Memory B cell (primary cell): ENCODE measurements at regions not wholly inside any gene's neighbourhood (a gene's known extent, or its start where the extent isn't known, plus 50 kb on each side); places are given as distances from the start of the nearest gene placed in this dataset.
A peak's percentile ranks its signal among the peaks of the same experiment; 100 is the strongest.
"Not testable (repeated sequence)": the region's sequence is repeated elsewhere in the genome, so short reads cannot be mapped to it uniquely, and the experiment has no call there.

ENCODE experiments used
- ATAC-seq: fragments of 150-1000 bp; cut with Tn5 transposase; 2 replicates; pipeline ENCODE4 v1.10.0; 2021; ENCODE audit warnings: low read depth, mild to moderate bottlenecking, moderate library complexity
- DNase-seq, 2 donors: peaks; one replicate each; pipeline ENCODE4 v3.0.0; 2022; ENCODE audit warnings: low spot score in 2 of 2
- H3K27ac Mint-ChIP-seq: one replicate; pipeline ENCODE4 v1.8.0; 2022; ENCODE audit warnings: mild to moderate bottlenecking, moderate library complexity, mixed read lengths
- H3K27me3 Mint-ChIP-seq: one replicate; pipeline ENCODE4 v1.8.0; 2022; ENCODE audit warnings: mixed read lengths
- H3K36me3 Mint-ChIP-seq: one replicate; pipeline ENCODE4 v1.8.0; 2022; ENCODE audit warnings: mild to moderate bottlenecking, mixed read lengths
- H3K4me1 Mint-ChIP-seq: one replicate; pipeline ENCODE4 v1.8.0; 2022; ENCODE audit warnings: mixed read lengths
- H3K4me3 Mint-ChIP-seq: one replicate; pipeline ENCODE4 v1.8.0; 2022; ENCODE audit warnings: mild to moderate bottlenecking, moderate library complexity, mixed read lengths
- H3K9me3 Mint-ChIP-seq: one replicate; pipeline ENCODE4 v1.8.0; 2022; ENCODE audit warnings: mixed read lengths

DNA sequence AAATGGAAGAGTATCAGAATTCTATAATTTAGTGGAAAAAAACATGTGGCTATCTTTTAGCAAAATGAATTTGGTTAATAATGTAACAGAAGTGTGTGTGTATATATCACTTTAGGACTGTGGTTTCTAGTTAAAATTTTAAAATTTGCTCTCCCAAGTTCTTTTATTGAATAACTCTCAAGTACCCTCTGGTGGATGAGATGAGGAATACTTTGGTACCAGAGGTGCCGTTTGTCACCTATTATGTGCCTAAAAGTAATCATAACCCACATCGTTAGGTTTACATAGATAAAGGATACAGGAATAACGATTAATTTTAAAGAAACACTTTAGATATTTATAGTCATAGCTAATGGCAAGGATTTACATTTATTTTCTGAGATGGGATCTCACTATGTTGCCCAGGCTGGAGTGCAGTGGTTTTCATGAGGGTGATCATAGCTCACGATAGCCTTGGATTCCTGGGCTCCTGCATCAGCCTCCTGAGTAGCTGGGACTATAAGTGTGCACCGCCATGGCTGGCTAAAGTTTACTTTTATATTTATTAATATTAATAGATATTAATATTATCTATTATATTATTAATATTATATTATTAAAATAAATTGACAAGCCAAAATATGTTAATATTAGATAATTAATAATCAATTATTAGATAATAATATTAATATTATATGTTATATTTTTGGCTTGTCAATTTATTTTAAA, 66.7 kb upstream of the CAPRIN1 start:
- Mint-ChIP-seq H3K9me3 (no peaks in the 10 kb centered on the region), H3K36me3 (no peaks in the 10 kb centered on the region), H3K4me3 (no peak overlapping the region), H3K27ac (no peak overlapping the region), H3K27me3 (peaks cover 5% of the 10 kb centered on the region), H3K4me1 (no peaks in the 10 kb centered on the region)
- ATAC-seq, result no peak
- no peak for DNase-seq

- no peaks in the 10 kb centered on the region for H3K9me3 Mint-ChIP-seq
- DNase-seq (no peak), ATAC-seq (no peak)
- no peak overlapping the region for H3K27ac Mint-ChIP-seq
- H3K36me3 Mint-ChIP-seq, result no peaks in the 10 kb centered on the region
- no peak overlapping the region for H3K4me3 Mint-ChIP-seq
- H3K4me1 Mint-ChIP-seq, result no peaks in the 10 kb centered on the region
- peaks cover 3% of the 10 kb centered on the region for H3K27me3 Mint-ChIP-seq
Measured at GRCh38 chr11:33982661-33983060, 68.9 kb upstream of the CAPRIN1 start.

GRCh38 chr11:33980897-33981296, 70.6 kb upstream of the CAPRIN1 start:
- Mint-ChIP-seq H3K9me3 (no peaks in the 10 kb centered on the region), H3K36me3 (no peaks in the 10 kb centered on the region)

DNA sequence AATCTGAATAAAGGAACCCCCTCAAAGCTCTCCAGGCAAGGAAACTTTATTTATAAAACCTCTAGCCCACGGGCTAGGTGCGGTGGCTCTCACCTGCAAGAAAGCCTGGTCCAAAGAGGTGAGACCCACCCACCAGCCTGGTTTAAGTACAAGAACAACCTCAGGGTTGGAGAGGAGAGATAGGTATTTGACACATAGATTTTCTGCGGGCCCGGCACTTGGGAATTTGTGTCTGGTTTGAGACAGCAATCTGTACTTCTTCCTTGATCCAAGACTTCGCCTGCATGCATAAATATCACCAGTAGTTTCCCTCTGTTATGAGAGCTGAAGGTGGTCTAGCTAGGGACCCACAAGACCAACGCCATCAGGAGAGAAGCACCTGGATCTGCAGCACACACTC, 73.2 kb upstream of the CAPRIN1 start:
- ATAC-seq (no peak), DNase-seq (no peak)
- H3K27ac Mint-ChIP-seq, result no peak overlapping the region
- no peak overlapping the region for H3K4me3 Mint-ChIP-seq
- no peaks in the 10 kb centered on the region for H3K4me1 Mint-ChIP-seq
- no peaks in the 10 kb centered on the region for H3K36me3 Mint-ChIP-seq
- H3K27me3 Mint-ChIP-seq, result peaks cover 3% of the 10 kb centered on the region
- no peaks in the 10 kb centered on the region for H3K9me3 Mint-ChIP-seq

More at GRCh38 chr11:33980897-33981296, 70.6 kb upstream of the CAPRIN1 start:
- no peak overlapping the region for H3K4me3 Mint-ChIP-seq
- peaks cover 3% of the 10 kb centered on the region for H3K27me3 Mint-ChIP-seq
- H3K4me1 Mint-ChIP-seq, result no peaks in the 10 kb centered on the region
- no peak for DNase-seq
- ATAC-seq, result no peak
- no peak overlapping the region for H3K27ac Mint-ChIP-seq

DNA sequence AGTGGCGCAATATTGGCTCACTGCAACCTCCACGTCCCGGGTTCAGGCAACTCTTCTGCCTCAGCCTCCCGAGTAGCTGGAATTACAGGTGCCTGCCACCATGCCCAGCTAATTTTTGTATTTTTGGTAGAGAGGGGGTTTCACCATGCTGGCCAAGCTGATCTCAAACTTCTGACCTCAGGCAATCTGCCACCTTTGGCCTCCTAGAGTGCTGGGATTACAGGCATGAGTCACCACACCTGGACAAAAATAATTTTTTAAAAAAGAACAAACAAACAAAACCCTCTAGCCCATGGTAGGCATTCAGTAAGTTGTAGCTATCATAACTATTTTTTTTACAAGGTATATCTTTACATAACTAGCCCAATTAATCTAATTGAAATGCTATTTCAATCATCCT, 73.9 kb upstream of the CAPRIN1 start:
- H3K27ac Mint-ChIP-seq, result no peak overlapping the region
- H3K36me3 Mint-ChIP-seq, result no peaks in the 10 kb centered on the region
- H3K27me3 Mint-ChIP-seq, result peaks cover 4% of the 10 kb centered on the region
- ATAC-seq (no peak), DNase-seq (no peak)
- H3K9me3 Mint-ChIP-seq, result no peaks in the 10 kb centered on the region
- H3K4me3 Mint-ChIP-seq, result no peak overlapping the region
- no peaks in the 10 kb centered on the region for H3K4me1 Mint-ChIP-seq

DNA sequence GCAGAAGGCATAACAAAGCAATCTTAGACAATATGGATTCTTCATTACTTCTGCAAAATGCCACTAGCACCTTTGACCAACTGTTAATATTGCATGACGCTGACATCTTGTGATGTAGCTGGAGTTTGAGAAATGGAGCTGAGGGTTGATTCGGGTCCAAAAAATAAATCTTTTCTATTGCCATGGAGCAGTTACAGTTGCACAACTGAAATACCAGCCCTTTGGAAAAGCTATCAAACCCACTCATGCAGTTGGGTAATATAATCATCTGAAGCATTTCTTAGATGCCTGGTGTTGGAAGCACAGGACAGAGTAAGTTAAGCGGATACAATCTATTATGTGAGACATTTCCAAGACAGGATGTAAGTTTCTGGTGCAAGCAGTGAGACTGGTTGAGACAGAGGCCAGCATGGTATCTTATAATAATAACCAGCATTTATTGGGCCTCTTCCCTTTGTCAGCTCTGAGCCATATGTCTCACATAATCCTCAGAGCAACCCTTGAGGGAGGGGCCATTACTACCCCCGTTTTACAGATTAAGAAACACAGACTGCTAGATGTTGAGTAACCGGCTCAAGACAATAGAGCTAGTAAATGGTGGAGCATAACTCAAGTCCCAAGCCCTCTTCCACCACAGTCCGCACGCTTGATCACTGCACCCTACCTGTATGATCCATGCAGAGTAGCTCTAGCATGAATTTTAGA, 74.9 kb upstream of the CAPRIN1 start:
- H3K9me3 Mint-ChIP-seq, result no peaks in the 10 kb centered on the region
- H3K36me3 Mint-ChIP-seq, result no peaks in the 10 kb centered on the region
- peaks cover 5% of the 10 kb centered on the region for H3K27me3 Mint-ChIP-seq
- no peak for DNase-seq
- no peak overlapping the region for H3K4me3 Mint-ChIP-seq
- H3K27ac Mint-ChIP-seq, result no peak overlapping the region
- ATAC-seq, result no peak
- H3K4me1 Mint-ChIP-seq, result no peaks in the 10 kb centered on the region

- no peak overlapping the region for H3K27ac Mint-ChIP-seq
- H3K27me3 Mint-ChIP-seq, result peaks cover 2% of the 10 kb centered on the region
- no peak for ATAC-seq
- no peak for DNase-seq
- no peaks in the 10 kb centered on the region for H3K9me3 Mint-ChIP-seq
- H3K36me3 Mint-ChIP-seq, result no peaks in the 10 kb centered on the region
- H3K4me3 Mint-ChIP-seq, result no peak overlapping the region
- peaks cover 3% of the 10 kb centered on the region for H3K4me1 Mint-ChIP-seq
Measured at GRCh38 chr11:33974804-33975203, 76.7 kb upstream of the CAPRIN1 start.

DNA sequence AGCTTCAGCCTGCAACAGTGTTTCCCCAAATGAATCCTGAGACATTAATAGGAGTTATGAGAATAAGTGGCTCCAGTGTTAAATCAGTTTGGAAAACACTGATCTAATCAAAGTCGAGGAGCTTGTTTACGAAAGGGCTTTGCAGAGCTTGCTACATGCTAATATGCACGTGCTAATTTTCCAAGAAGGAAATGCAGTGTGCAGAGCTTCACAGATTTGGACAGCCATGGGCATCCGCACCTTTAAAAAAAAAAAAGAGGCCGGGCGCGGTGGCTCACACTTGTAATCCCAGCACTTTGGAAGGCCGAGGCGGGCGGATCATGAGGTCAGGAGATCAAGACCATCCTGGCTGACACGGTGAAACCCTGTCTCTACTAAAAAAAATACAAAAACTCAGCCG, 79.7 kb upstream of the LMO2 start:
- DNase-seq, H3K4me1 Mint-ChIP-seq, H3K4me3 Mint-ChIP-seq, ATAC-seq, H3K27ac Mint-ChIP-seq, H3K27me3 Mint-ChIP-seq, H3K9me3 Mint-ChIP-seq, H3K36me3 Mint-ChIP-seq: not testable (repeated sequence)

DNA sequence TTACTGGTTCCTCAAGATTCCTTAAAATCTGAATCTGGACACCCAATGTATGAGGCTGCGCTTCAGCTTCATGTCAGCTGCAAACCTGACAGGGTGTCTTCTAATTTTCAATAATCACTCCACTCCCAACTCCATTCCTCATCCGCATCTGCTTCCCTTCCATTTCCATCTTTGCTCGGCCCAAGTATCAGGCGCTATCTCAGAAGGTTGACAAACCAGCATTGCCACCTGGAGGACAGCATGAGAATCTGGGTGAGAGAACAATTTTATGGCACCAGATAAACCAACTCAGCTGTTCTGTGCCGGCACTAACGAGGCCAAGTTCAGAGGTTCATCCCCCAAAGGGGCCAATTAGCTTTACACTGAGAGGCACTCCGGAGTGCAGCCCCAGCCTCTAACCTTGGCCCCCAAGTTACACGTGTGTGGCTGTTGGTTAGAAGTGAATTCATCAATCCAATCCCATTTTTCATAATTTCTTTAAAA, 79.1 kb upstream of the LMO2 start:
- ATAC-seq (peak; percentile 78), DNase-seq (peak; percentile 20 to 32)
- H3K36me3 Mint-ChIP-seq, result no peaks in the 10 kb centered on the region
- no peaks in the 10 kb centered on the region for H3K9me3 Mint-ChIP-seq
- no peak overlapping the region for H3K27ac Mint-ChIP-seq
- H3K4me1 Mint-ChIP-seq, result peaks cover 3% of the 10 kb centered on the region
- H3K4me3 Mint-ChIP-seq, result no peak overlapping the region
- peaks cover 2% of the 10 kb centered on the region for H3K27me3 Mint-ChIP-seq

- Mint-ChIP-seq H3K4me3 (no peak overlapping the region), H3K4me1 (peaks cover 3% of the 10 kb centered on the region), H3K27ac (no peak overlapping the region), H3K9me3 (no peaks in the 10 kb centered on the region), H3K36me3 (no peaks in the 10 kb centered on the region), H3K27me3 (no peaks in the 10 kb centered on the region)
- DNase-seq (no peak), ATAC-seq (no peak)
Measured at GRCh38 chr11:33967451-33967850, 75.6 kb upstream of the LMO2 start.

DNA sequence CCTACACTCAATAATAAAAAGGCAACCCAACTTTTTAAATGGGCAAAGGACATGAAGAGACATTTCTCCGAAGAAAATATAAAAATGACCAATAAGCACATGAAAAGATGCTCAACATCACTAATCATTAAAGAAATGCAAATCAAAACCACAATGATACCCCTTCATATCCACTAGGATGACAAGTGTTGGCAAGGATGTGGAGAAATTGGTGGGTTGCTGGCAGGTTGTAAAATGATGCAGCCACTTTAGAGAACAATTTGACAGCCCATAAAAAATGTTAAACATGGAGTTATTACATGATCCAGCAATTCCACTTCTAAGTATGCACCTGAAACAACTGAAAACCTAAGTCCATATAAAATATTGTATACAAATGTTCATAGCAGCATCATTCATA, 73.2 kb upstream of the LMO2 start:
- Mint-ChIP-seq H3K27ac (no peak overlapping the region), H3K4me1 (no peaks in the 10 kb centered on the region), H3K36me3 (no peaks in the 10 kb centered on the region), H3K9me3 (no peaks in the 10 kb centered on the region), H3K4me3 (no peak overlapping the region), H3K27me3 (peaks cover 3% of the 10 kb centered on the region)
- no peak for DNase-seq
- ATAC-seq, result no peak

DNA sequence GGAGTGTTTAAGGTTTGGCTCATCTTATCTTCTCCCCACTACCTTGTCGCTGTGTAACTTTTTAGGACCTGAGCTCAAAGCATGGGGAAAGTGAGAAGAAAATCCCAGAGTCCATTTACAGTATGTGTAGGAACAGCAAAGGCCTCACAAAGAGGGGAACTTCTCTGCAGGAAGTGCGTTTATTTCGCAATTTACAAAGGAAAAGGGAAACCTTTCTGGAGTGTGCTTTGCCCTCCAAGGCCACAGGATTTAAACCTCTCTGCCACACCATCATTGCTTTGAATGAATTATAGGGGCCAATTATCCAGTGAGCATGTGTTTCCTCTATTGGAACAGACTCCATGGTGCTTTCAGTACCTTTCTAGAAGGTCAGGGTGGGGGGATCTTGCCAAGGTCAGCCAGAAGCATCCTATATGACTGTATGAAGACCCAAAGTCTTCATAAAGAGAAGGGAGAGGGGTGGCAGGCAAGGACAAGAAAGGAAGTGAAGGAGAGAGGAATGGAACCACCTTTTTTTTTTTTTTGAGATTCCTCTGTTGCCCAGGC, 68.1 kb upstream of the LMO2 start:
- Mint-ChIP-seq H3K27ac (no peak overlapping the region), H3K9me3 (no peaks in the 10 kb centered on the region), H3K36me3 (no peaks in the 10 kb centered on the region), H3K4me3 (no peak overlapping the region), H3K4me1 (no peaks in the 10 kb centered on the region), H3K27me3 (peaks cover 3% of the 10 kb centered on the region)
- ATAC-seq (no peak), DNase-seq (no peak)

DNA sequence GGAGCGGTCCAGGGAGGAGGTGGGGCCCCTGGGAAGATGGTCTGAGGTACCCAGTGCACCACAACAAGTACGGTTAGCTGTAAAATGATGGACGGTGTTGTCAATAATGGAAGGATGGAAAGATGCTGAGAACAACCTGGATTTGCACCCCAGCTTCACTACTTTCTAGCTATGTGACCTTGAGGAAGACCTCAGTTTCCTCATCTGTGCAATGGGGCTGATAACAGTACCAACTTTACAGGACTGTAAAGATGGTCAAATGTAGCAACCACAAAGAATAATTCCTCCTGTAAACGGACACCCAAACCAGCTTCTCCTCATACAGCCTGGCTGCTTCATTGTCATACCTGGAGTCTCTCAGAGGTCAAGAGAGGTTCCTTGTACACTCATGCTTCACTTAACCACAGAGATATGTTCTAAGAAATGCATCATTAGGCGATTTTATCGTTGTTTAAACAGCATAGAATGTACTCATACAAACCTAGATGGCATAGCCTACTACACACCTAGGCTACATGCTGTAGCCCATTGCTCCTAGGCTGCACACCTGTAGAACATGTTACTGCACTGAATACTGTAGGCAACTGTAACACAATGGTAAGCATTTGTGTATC, 65.5 kb upstream of the LMO2 start:
- DNase-seq (no peak), ATAC-seq (no peak)
- no peaks in the 10 kb centered on the region for H3K9me3 Mint-ChIP-seq
- peaks cover 6% of the 10 kb centered on the region for H3K27me3 Mint-ChIP-seq
- no peak overlapping the region for H3K4me3 Mint-ChIP-seq
- no peaks in the 10 kb centered on the region for H3K4me1 Mint-ChIP-seq
- H3K27ac Mint-ChIP-seq, result no peak overlapping the region
- no peaks in the 10 kb centered on the region for H3K36me3 Mint-ChIP-seq

DNA sequence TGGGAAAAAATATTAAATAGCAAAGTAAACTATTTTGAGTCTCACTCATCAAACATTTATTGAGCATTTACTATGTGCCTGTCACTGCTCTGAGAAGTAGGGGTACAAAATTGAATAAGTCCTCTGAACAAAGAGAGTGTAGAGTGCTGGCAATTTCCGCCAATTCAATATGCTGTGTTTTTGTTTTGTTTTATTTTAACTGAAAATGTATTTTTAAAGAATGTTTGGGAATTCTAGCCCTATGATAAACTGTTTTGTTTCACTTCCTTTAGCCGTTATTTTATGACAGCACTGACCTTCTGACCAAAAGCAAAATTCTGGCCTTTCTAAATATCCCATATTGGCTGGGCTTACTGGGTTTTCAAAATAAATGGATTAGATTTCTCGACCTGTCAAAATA, 64.7 kb upstream of the LMO2 start:
- Mint-ChIP-seq H3K9me3 (no peaks in the 10 kb centered on the region), H3K4me1 (no peaks in the 10 kb centered on the region), H3K27me3 (peaks cover 6% of the 10 kb centered on the region), H3K27ac (no peak overlapping the region), H3K36me3 (no peaks in the 10 kb centered on the region), H3K4me3 (no peak overlapping the region)
- no peak for DNase-seq
- no peak for ATAC-seq
